Upper lobe of right lung (tissue), 1 donor: ENCODE measurements at regions not wholly inside any gene's neighbourhood (a gene's known extent, or its start where the extent isn't known, plus 50 kb on each side); places are given as distances from the start of the nearest gene placed in this dataset.

ENCODE experiments used
- ATAC-seq: fragments of 200-7000 bp; cut with Tn5 transposase; one replicate; pipeline ENCODE4 v1.9.1; 2020; ENCODE audit warnings: mild to moderate bottlenecking, moderate library complexity
- DNase-seq: peaks from one replicate; pipeline ENCODE4 v3.0.0-alpha.2; 2020
- H3K27ac ChIP-seq: fragments of 200-600 bp; one replicate; pipeline ENCODE4 v1.8.0; 2022
- H3K27me3 ChIP-seq: fragments of 200-600 bp; one replicate; pipeline ENCODE4 v1.8.0; 2022; ENCODE audit warnings: mild to moderate bottlenecking
- H3K36me3 ChIP-seq: fragments of 200-600 bp; one replicate; pipeline ENCODE4 v1.8.0; 2022
- H3K4me1 ChIP-seq: fragments of 200-600 bp; one replicate; pipeline ENCODE4 v1.8.0; 2022
- H3K4me3 ChIP-seq: fragments of 200-600 bp; one replicate; pipeline ENCODE4 v1.8.0; 2022; ENCODE audit warnings: mild to moderate bottlenecking
- H3K9me3 ChIP-seq: fragments of 200-600 bp; one replicate; pipeline ENCODE4 v1.8.0; 2022
- intact Hi-C: fragments of 100-400 bp; cut with DNase I; formaldehyde crosslinking; loops from one replicate; pipeline ENCODE4 v1.11.0; 2022
- TF ChIP-seq, protein P1 (sequence below): fragments of 200-600 bp; IDR thresholded peaks from one replicate; pipeline ENCODE4 v1.8.0; 2022; ENCODE audit warnings: antibody characterized with exemption
- donor health status: DM: no; HTN: yes; CAD: no; lungs with severe emphysema.

DNA sequence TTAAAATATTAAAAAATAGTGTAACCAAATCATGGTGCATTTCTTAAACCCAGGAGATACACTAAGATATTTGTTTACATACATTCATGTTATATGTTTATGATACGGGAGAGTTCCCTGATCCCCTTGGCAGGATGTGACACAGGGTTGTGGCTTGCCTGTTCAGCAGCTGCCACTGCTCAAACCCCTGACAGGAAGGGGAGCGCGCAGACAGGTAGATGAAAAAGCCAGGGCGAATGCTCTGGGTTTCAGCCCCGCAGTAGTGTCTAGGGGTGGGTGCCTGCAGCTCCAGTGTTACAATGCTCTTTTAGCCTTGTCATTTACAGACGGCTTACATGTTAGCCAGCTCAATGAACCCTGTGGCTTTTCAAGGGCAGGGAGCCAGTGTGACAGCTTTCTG, 1343.8 kb upstream of the IGFBP7 start:
- H3K9me3 ChIP-seq, result no peaks in the 10 kb centered on the region
- DNase-seq, result no peak
- H3K4me1 ChIP-seq, result no peaks in the 10 kb centered on the region
- ATAC-seq, result no peak
- TF ChIP-seq, protein P1, sequence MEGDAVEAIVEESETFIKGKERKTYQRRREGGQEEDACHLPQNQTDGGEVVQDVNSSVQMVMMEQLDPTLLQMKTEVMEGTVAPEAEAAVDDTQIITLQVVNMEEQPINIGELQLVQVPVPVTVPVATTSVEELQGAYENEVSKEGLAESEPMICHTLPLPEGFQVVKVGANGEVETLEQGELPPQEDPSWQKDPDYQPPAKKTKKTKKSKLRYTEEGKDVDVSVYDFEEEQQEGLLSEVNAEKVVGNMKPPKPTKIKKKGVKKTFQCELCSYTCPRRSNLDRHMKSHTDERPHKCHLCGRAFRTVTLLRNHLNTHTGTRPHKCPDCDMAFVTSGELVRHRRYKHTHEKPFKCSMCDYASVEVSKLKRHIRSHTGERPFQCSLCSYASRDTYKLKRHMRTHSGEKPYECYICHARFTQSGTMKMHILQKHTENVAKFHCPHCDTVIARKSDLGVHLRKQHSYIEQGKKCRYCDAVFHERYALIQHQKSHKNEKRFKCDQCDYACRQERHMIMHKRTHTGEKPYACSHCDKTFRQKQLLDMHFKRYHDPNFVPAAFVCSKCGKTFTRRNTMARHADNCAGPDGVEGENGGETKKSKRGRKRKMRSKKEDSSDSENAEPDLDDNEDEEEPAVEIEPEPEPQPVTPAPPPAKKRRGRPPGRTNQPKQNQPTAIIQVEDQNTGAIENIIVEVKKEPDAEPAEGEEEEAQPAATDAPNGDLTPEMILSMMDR, result no peak
- H3K27ac ChIP-seq, result no peak overlapping the region
- no peaks in the 10 kb centered on the region for H3K27me3 ChIP-seq
- no peaks in the 10 kb centered on the region for H3K36me3 ChIP-seq
- intact Hi-C loops, result no loop called here
- H3K4me3 ChIP-seq, result no peak overlapping the region

DNA sequence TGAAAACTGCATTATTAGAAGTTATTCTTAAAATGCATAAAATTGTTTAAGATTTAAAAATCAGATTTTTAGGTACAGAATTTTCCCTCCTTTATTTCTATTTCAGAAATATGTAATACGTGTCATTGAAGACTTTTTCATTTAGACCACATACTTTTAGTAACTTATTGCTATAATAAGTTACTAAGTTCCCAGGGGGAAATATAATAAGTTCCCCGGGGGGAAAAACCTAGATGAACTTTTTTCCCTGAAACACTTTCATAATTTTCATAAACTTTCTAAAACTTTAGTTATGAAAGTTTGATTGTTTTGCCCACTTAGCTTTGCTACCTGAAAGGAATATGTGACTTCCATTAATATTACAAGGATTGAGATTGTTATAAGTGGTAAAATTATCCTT, 1341.5 kb upstream of the IGFBP7 start:
- ATAC-seq (no peak), DNase-seq (no peak)
- Histone ChIP-seq H3K36me3 (no peaks in the 10 kb centered on the region), H3K27ac (no peak overlapping the region), H3K4me3 (no peak overlapping the region), H3K9me3 (no peaks in the 10 kb centered on the region), H3K27me3 (no peaks in the 10 kb centered on the region), H3K4me1 (no peaks in the 10 kb centered on the region)
- TF ChIP-seq, protein P1, result no peak
- intact Hi-C loops, result no loop called here

DNA sequence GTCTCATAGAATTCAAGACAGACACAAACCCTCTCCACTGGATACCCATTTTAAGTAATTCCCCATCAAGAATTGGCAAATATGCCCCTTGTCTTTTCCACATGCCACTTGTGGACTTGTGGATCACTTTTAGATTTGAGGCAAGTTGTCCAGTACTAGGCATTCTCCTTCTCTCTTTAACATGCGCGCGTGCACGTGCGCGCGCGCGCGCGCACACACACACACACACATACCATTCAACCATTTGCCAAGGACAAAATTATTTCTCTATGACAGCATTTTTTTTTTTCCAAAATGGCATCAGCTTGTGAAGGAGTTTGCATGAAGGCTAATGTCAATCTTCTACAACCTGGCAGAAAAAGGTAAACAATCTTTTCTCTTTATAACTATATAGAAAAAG, 1325.7 kb upstream of the IGFBP7 start:
- Histone ChIP-seq H3K4me1 (no peaks in the 10 kb centered on the region), H3K9me3 (no peaks in the 10 kb centered on the region), H3K27ac (no peak overlapping the region), H3K36me3 (no peaks in the 10 kb centered on the region), H3K4me3 (no peak overlapping the region), H3K27me3 (no peaks in the 10 kb centered on the region)
- DNase-seq (no peak), ATAC-seq (no peak)
- intact Hi-C loops, result no loop called here
- TF ChIP-seq, protein P1, result no peak

DNA sequence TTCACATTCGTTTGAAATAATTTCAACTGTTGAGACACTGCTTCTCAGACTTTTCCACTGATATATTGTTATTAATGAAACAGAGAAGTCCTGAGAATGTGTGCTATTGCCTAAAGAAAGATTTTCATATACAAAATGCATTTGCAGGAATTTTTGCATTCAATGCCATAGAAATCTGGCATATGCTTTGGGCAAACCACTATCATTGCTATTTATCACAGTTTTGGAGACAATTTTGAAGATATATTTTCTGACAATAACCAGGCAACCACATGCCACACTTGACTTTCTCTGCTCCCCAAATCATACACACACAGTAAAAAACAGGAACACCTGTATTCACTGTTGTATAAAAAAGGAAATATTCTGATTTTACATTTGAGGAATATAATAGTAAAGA, 1303.7 kb upstream of the IGFBP7 start:
- TF ChIP-seq, protein P1, result no peak
- H3K9me3 ChIP-seq, result no peaks in the 10 kb centered on the region
- H3K4me3 ChIP-seq, result no peak overlapping the region
- H3K36me3 ChIP-seq, result no peaks in the 10 kb centered on the region
- no peaks in the 10 kb centered on the region for H3K4me1 ChIP-seq
- intact Hi-C loops, result no loop called here
- no peak for DNase-seq
- ATAC-seq, result no peak
- no peak overlapping the region for H3K27ac ChIP-seq
- no peaks in the 10 kb centered on the region for H3K27me3 ChIP-seq

DNA sequence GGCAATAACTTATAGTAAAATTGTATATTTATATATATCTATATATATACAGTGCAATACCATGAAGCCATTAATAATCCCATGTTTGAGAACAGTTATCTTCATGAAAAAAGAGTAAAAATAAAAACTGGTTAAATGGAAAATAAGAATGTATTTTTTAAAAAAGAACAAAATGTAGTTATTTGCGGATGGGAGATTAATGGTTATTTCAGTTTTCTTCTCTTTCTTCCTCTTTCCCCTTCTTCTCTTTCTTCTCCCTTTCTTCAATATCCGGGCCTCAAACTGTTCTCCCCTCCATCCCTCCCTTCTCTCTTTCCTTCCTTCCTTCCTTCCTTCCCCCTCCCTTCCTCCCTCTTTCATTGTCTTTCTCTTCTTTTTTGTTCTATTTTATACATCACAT, 1301.7 kb upstream of the IGFBP7 start:
- intact Hi-C loops, result no loop called here
- Histone ChIP-seq H3K9me3 (no peaks in the 10 kb centered on the region), H3K4me3 (no peak overlapping the region), H3K27ac (no peak overlapping the region), H3K27me3 (no peaks in the 10 kb centered on the region), H3K36me3 (no peaks in the 10 kb centered on the region), H3K4me1 (no peaks in the 10 kb centered on the region)
- DNase-seq, result no peak
- TF ChIP-seq, protein P1, result no peak
- ATAC-seq, result no peak

DNA sequence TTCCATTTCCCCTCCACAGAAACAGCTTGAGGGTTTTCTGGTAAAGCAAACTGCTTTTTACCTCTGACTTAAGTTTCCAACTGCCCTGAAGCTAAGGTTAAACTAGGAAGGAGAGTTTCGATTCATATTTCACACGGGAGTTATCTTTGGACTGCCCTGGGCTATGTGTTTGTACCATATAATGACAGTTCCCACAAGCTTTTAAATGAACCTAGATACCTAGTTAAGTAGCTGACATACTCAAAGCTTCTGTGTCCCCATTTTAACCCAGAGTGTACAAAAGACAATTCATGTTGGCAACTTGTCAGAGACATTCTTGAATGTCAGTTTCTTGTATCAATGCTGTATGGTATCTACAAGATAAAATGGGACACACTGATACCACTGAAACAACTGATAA, 1296.6 kb upstream of the IGFBP7 start:
- no peaks in the 10 kb centered on the region for H3K9me3 ChIP-seq
- no peak overlapping the region for H3K27ac ChIP-seq
- H3K36me3 ChIP-seq, result no peaks in the 10 kb centered on the region
- DNase-seq (no peak), ATAC-seq (no peak)
- no peaks in the 10 kb centered on the region for H3K27me3 ChIP-seq
- no peaks in the 10 kb centered on the region for H3K4me1 ChIP-seq
- TF ChIP-seq, protein P1, result no peak
- intact Hi-C loops, result no loop called here
- H3K4me3 ChIP-seq, result no peak overlapping the region
